H1 (cell line): ENCODE measurements at regions not wholly inside any gene's neighbourhood (a gene's known extent, or its start where the extent isn't known, plus 50 kb on each side); places are given as distances from the start of the nearest gene placed in this dataset.

ENCODE experiments used
- CTCF ChIA-PET: fragments of 300-600 bp; sonication (Branson Sonifier 250); formaldehyde crosslinking; loops from one replicate; lab custom pipeline; 2021; ENCODE audit not compliant: partially characterized antibody; lab: Charles Lee
- POLR2A ChIA-PET: fragments of 300-600 bp; sonication (Branson Sonifier 250); formaldehyde crosslinking; loops from one replicate; lab custom pipeline; 2021; ENCODE audit warnings: inconsistent platforms; ENCODE audit not compliant: partially characterized antibody; lab: Charles Lee
- DNase-seq, 2 experiments: peaks; one replicate each; pipeline versions ENCODE4 v3.0.0 to v3.0.0-alpha.2; 2010 to 2022; ENCODE audit warnings: low spot score in 2 of 2, low read depth in 1 of 2, mixed read lengths in 1 of 2
- FAIRE-seq: peaks from 2 replicates; lab custom pipeline; 2011; peaks lifted over from hg19 to GRCh38; lab: Jason Lieb, UNC
- H2AFZ ChIP-seq: 2 replicates; pipeline ENCODE4 v1.8.1; 2012; ENCODE audit warnings: low read length, inconsistent platforms
- H2AK5ac ChIP-seq: 2 replicates; pipeline ENCODE4 v1.6.1; 2013; ENCODE audit warnings: low read depth, low read length
- H2BK120ac ChIP-seq: replicated peaks from 2 replicates; pipeline ENCODE3; 2013; ENCODE audit warnings: low read depth, low read length, inconsistent platforms
- H2BK12ac ChIP-seq: 2 replicates; pipeline ENCODE4 v1.6.1; 2013; ENCODE audit warnings: low read depth, low read length
- H2BK15ac ChIP-seq: 2 replicates; pipeline ENCODE4 v1.6.1; 2013; ENCODE audit warnings: low read length
- H2BK20ac ChIP-seq: 2 replicates; pipeline ENCODE4 v1.6.1; 2013; ENCODE audit warnings: low read length
- H2BK5ac ChIP-seq: 2 replicates; pipeline ENCODE4 v1.6.1; 2013; ENCODE audit warnings: low read depth, low read length
- H3K14ac ChIP-seq: 2 replicates; pipeline ENCODE4 v1.6.1; 2013; ENCODE audit warnings: inconsistent platforms; ENCODE audit not compliant: insufficient read length
- H3K18ac ChIP-seq: 2 replicates; pipeline ENCODE4 v1.6.1; 2013; ENCODE audit warnings: low read length; ENCODE audit errors: extremely low read depth
- H3K23ac ChIP-seq: 2 replicates; pipeline ENCODE4 v1.6.1; 2013; ENCODE audit warnings: inconsistent platforms; ENCODE audit not compliant: insufficient read length
- H3K23me2 ChIP-seq: 2 replicates; pipeline ENCODE4 v1.6.1; 2013; ENCODE audit warnings: low read depth, low read length
- H3K27ac ChIP-seq: 2 replicates; pipeline ENCODE4 v1.6.1; 2011; ENCODE audit warnings: low read depth, low read length, inconsistent platforms
- H3K27me3 ChIP-seq, 4 experiments: replicated peaks in 1 of 4; 1 replicate in 1 of 4; 2 replicates in 3 of 4; pipeline versions ENCODE4 v1.6.1 to v1.8.1; 2011 to 2013; ENCODE audit warnings: low read length in 3 of 4, mild to moderate bottlenecking in 3 of 4, inconsistent platforms in 2 of 4, mixed read lengths in 2 of 4, moderate library complexity in 1 of 4; ENCODE audit not compliant: control insufficient read depth in 3 of 4, insufficient read depth in 3 of 4; ENCODE audit errors: extremely low read depth in 1 of 4
- H3K36me3 ChIP-seq, 4 experiments: 2 replicates each; pipeline versions ENCODE4 v1.6.1 to v1.8.1; 2011 to 2013; ENCODE audit warnings: mild to moderate bottlenecking in 4 of 4, low read length in 3 of 4, moderate library complexity in 2 of 4, control low read depth in 1 of 4, inconsistent platforms in 1 of 4; ENCODE audit not compliant: insufficient read depth in 4 of 4, control insufficient read depth in 2 of 4
- H3K4ac ChIP-seq: replicated peaks from 2 replicates; pipeline ENCODE3; 2013; ENCODE audit warnings: low read length, low read depth, mixed read lengths, inconsistent platforms; ENCODE audit not compliant: insufficient read length
- H3K4me1 ChIP-seq, 4 experiments: replicated peaks in 1 of 4; 1 replicate in 1 of 4; 2 replicates in 3 of 4; pipeline versions ENCODE4 v1.6.1 to v1.8.1; 2011 to 2013; ENCODE audit warnings: low read length in 3 of 4, inconsistent platforms in 2 of 4, mixed read lengths in 1 of 4; ENCODE audit not compliant: insufficient read depth in 4 of 4, control insufficient read depth in 3 of 4
- H3K4me2 ChIP-seq, 2 experiments: 2 replicates each; pipeline versions ENCODE4 v1.6.1 to v1.8.1; 2011 to 2013; ENCODE audit warnings: low read depth in 2 of 2, low read length in 2 of 2, control low read depth in 1 of 2, inconsistent platforms in 1 of 2, mild to moderate bottlenecking in 1 of 2; ENCODE audit not compliant: insufficient read depth in 1 of 2
- H3K4me3 ChIP-seq, 4 experiments: fragments of 200-600, 300-600 bp in 1 of 4; sonication (generic), shearing (Covaris generic), sonication (Bioruptor Twin) in 1 of 4; 2 replicates each; pipeline versions ENCODE4 v1.5.1 to v1.8.1; 2011 to 2016; ENCODE audit warnings: low read length in 4 of 4, low read depth in 3 of 4, control low read depth in 2 of 4, inconsistent platforms in 2 of 4, mild to moderate bottlenecking in 2 of 4, mixed read lengths in 1 of 4, moderate library complexity in 1 of 4; ENCODE audit not compliant: insufficient read depth in 2 of 4; ENCODE audit errors: extremely low read depth in 1 of 4
- H3K56ac ChIP-seq: replicated peaks from 2 replicates; pipeline ENCODE3; 2013; ENCODE audit warnings: low read depth, mild to moderate bottlenecking, mixed read lengths, low read length, inconsistent platforms; ENCODE audit not compliant: insufficient read length
- H3K79me1 ChIP-seq: 2 replicates; pipeline ENCODE4 v1.6.1; 2013; ENCODE audit warnings: low read depth, low read length, control low read depth
- H3K79me2 ChIP-seq, 2 experiments: 2 replicates each; pipeline versions ENCODE4 v1.6.1 to v1.8.1; 2012 to 2013; ENCODE audit warnings: low read length in 2 of 2, mild to moderate bottlenecking in 2 of 2, inconsistent platforms in 1 of 2; ENCODE audit not compliant: insufficient read depth in 2 of 2, control insufficient read depth in 1 of 2
- H3K9ac ChIP-seq, 4 experiments: replicated peaks in 1 of 4; 1 replicate in 1 of 4; 2 replicates in 3 of 4; pipeline versions ENCODE4 v1.6.1 to v1.8.1; 2011 to 2013; ENCODE audit warnings: low read depth in 3 of 4, low read length in 3 of 4, control low read depth in 2 of 4, mild to moderate bottlenecking in 2 of 4, moderate library complexity in 2 of 4, inconsistent platforms in 1 of 4; ENCODE audit errors: extremely low read depth in 1 of 4
- H3K9me3 ChIP-seq, 2 experiments: 2 replicates each; pipeline versions ENCODE4 v1.6.1 to v1.8.1; 2012 to 2013; ENCODE audit warnings: mild to moderate bottlenecking in 2 of 2, moderate library complexity in 2 of 2, control low read depth in 1 of 2, inconsistent platforms in 1 of 2, low read depth in 1 of 2, low read length in 1 of 2, mixed read lengths in 1 of 2; ENCODE audit not compliant: insufficient read depth in 2 of 2
- H4K20me1 ChIP-seq, 2 experiments: replicated peaks in 1 of 2; 2 replicates each; pipeline versions ENCODE3 to v1.8.1; 2011 to 2013; ENCODE audit warnings: inconsistent platforms in 2 of 2, low read length in 2 of 2, mild to moderate bottlenecking in 1 of 2; ENCODE audit not compliant: insufficient read depth in 2 of 2, control insufficient read depth in 1 of 2
- H4K5ac ChIP-seq: 2 replicates; pipeline ENCODE4 v1.6.1; 2013; ENCODE audit warnings: low read length, low read depth, mixed read lengths, inconsistent platforms; ENCODE audit not compliant: insufficient read length
- H4K8ac ChIP-seq: 2 replicates; pipeline ENCODE4 v1.8.0; 2013; ENCODE audit warnings: mild to moderate bottlenecking, moderate library complexity, low read length, inconsistent platforms; ENCODE audit not compliant: insufficient read depth; ENCODE audit errors: extremely low read depth
- H4K91ac ChIP-seq: replicated peaks from 2 replicates; pipeline ENCODE3; 2013; ENCODE audit warnings: low read length, mixed read lengths, inconsistent platforms; ENCODE audit not compliant: insufficient read length
- CREB1 ChIP-seq: IDR thresholded peaks from 2 replicates; pipeline ENCODE4 v1.6.1; 2012; ENCODE audit warnings: inconsistent platforms
- CTCF ChIP-seq, 3 experiments: IDR thresholded peaks; 1 replicate in 2 of 3; 2 replicates in 1 of 3; pipeline versions ENCODE4 v1.5.1 to v1.6.1; 2011; ENCODE audit warnings: low read length in 3 of 3, mild to moderate bottlenecking in 3 of 3, inconsistent platforms in 2 of 3, low read depth in 1 of 3, moderate library complexity in 1 of 3; ENCODE audit not compliant: insufficient read depth in 1 of 3; ENCODE audit errors: control extremely low read depth in 1 of 3
- HDAC2 ChIP-seq, 2 experiments: fragments of 300-600 bp in 1 of 2; sonication (generic) in 1 of 2; IDR thresholded peaks; 2 replicates each; pipeline ENCODE4 v1.6.1; 2011 to 2012; ENCODE audit warnings: low read depth in 2 of 2, low read length in 2 of 2, mild to moderate bottlenecking in 2 of 2, moderate library complexity in 2 of 2, borderline replicate concordance in 1 of 2, inconsistent platforms in 1 of 2
- RFX5 ChIP-seq: IDR thresholded peaks from 2 replicates; pipeline ENCODE4 v1.6.1; 2011; ENCODE audit warnings: low read depth, low read length, improper control_type of control experiment, borderline replicate concordance
- RNF2 ChIP-seq: fragments of 200-900, 300-1000 bp; sonication (generic); IDR thresholded peaks from 2 replicates; pipeline ENCODE4 v1.7.1; 2016; ENCODE audit warnings: borderline replicate concordance, low read depth, mild to moderate bottlenecking, antibody characterized with exemption, low read length; ENCODE audit not compliant: poor library complexity, severe bottlenecking; ENCODE audit errors: missing control alignments
- TBP ChIP-seq: IDR thresholded peaks from 2 replicates; pipeline ENCODE4 v1.6.1; 2011; ENCODE audit warnings: low read depth, low read length, improper control_type of control experiment
- WGBS, 2 experiments: shearing (Covaris generic) in 1 of 2; methylation state at CpG; one replicate each; pipeline versions ENCODE4 v1.1.6 to v1.1.7; 2013 to 2015; ENCODE audit warnings: low lambda C conversion rate in 2 of 2, mixed read lengths in 2 of 2, inconsistent platforms in 1 of 2, low coverage in 1 of 2, missing lambda C conversion rate in 1 of 2; ENCODE audit not compliant: insufficient replicate concordance in 2 of 2, insufficient coverage in 1 of 2, insufficient read length in 1 of 2; ENCODE audit errors: extremely low coverage in 1 of 2, missing lambda C conversion rate in 1 of 2; 5-methylcytosine and 5-hydroxymethylcytosine counted together

- Histone ChIP-seq H3K56ac (no peak overlapping the region), H2BK5ac (no peak overlapping the region), H2BK120ac (no peak overlapping the region), H3K36me3 (no peaks in the 10 kb centered on the region), H3K4ac (no peak overlapping the region), H3K4me1 (peaks cover 0 to 5% (median 3%) of the 10 kb centered on the region in 4 experiments; a peak in 3 of 7 replicates), H4K20me1 (peaks cover 0 to 4% of the 10 kb centered on the region in 2 experiments), H3K4me3 (no peak overlapping the region), H3K79me2 (no peaks in the 10 kb centered on the region), H3K27ac (no peak overlapping the region), H4K8ac (no peak overlapping the region), H3K9ac (no peak overlapping the region), H3K23me2 (0 out of 2 replicates have a peak, but pooled peaks cover 2% of the 10 kb centered on the region), H3K4me2 (no peak overlapping the region), H3K14ac (no peak overlapping the region), H3K23ac (no peak overlapping the region), H4K5ac (no peak overlapping the region), H2AK5ac (no peak overlapping the region), H4K91ac (no peak overlapping the region), H2BK20ac (no peak overlapping the region), H2AFZ (no peak overlapping the region)
- POLR2A ChIA-PET, result no interaction called here
- no peak for FAIRE-seq
- no peak for TF ChIP-seq CTCF (IDR thresholded peaks at IDR 0.05; ENCODE audit: control extremely low read depth in 1 of 3, insufficient read depth in 1 of 3, low read depth in 1 of 3, low read length in 3 of 3)
- TF ChIP-seq RFX5, result no peak
- TF ChIP-seq RNF2, result no peak
- no peak for TF ChIP-seq CREB1
- TF ChIP-seq HDAC2 (IDR thresholded peaks at IDR 0.05; ENCODE audit: borderline replicate concordance in 1 of 2, low read depth in 2 of 2, low read length in 2 of 2), result no peak
- no peak for TF ChIP-seq TBP
- TF ChIP-seq, all 59 proteins: peak for 0
- Histone ChIP-seq H3K18ac (no peak overlapping the region), H3K27me3 (no peaks in the 10 kb centered on the region; a peak in 1 of 7 replicates), H3K79me1 (no peaks in the 10 kb centered on the region), H2BK15ac (no peak overlapping the region), H2BK12ac (no peak overlapping the region), H3K9me3 (no peaks in the 10 kb centered on the region)
- 82% methylated on average over 4 of the region's 4 CpGs; no CpG with 5 or more reads in 1 of the 2 experiments for WGBS, 2 experiments
- DNase-seq, result no peak
- CTCF ChIA-PET, result interaction anchor here (1.3 to 2.5 kb wide), 2 partner anchors 12 to 27 kb away, joined by 5 to 9 read pairs; no protein-coding TSS in a partner anchor
Measured at GRCh38 chr10:78692071-78692470, 376.7 kb upstream of the ZMIZ1 start.
